Aorta (tissue), 5 donors: ENCODE measurements at regions not wholly inside any gene's neighbourhood (a gene's known extent, or its start where the extent isn't known, plus 50 kb on each side); places are given as distances from the start of the nearest gene placed in this dataset.

ENCODE experiments used
- ATAC-seq: fragments of 200-7000 bp; cut with Tn5 transposase; one replicate; pipeline ENCODE4 v1.9.1; 2022; ENCODE audit warnings: moderate library complexity; ENCODE audit not compliant: low FRiP score
- DNase-seq, 2 donors: peaks; one replicate each; pipeline ENCODE4 v3.0.0-alpha.2; 2020
- H3K27ac ChIP-seq, 2 donors: one replicate each; pipeline ENCODE4 v1.5.1; 2013; ENCODE audit warnings: low read length in 2 of 2, mild to moderate bottlenecking in 2 of 2, moderate library complexity in 2 of 2, control low read depth in 1 of 2, inconsistent platforms in 1 of 2, low read depth in 1 of 2
- H3K27me3 ChIP-seq, 2 donors: one replicate each; pipeline ENCODE4 v1.6.1; 2013; ENCODE audit warnings: control low read depth in 1 of 2, low read length in 1 of 2, mild to moderate bottlenecking in 1 of 2, moderate library complexity in 1 of 2; ENCODE audit not compliant: insufficient read depth in 2 of 2, control insufficient read depth in 1 of 2
- H3K36me3 ChIP-seq, 2 donors: one replicate each; pipeline ENCODE4 v1.6.1; 2013; ENCODE audit warnings: control low read depth in 1 of 2, low read length in 1 of 2, mild to moderate bottlenecking in 1 of 2; ENCODE audit not compliant: insufficient read depth in 2 of 2, control insufficient read depth in 1 of 2
- H3K4me1 ChIP-seq, 2 donors: one replicate each; pipeline ENCODE4 v1.6.1; 2013; ENCODE audit warnings: low read length in 2 of 2, control low read depth in 1 of 2, mild to moderate bottlenecking in 1 of 2, moderate library complexity in 1 of 2; ENCODE audit not compliant: insufficient read depth in 2 of 2, control insufficient read depth in 1 of 2
- H3K4me3 ChIP-seq, 2 donors: one replicate each; pipeline ENCODE4 v1.5.1; 2013; ENCODE audit warnings: low read length in 2 of 2, control low read depth in 1 of 2, mild to moderate bottlenecking in 1 of 2
- H3K9me3 ChIP-seq: one replicate; pipeline ENCODE4 v1.6.1; 2013; ENCODE audit warnings: mild to moderate bottlenecking, low read length; ENCODE audit not compliant: control insufficient read depth
- WGBS, 2 donors: extraction: QIAGEN DNeasy Blood & Tissue Kit; methylation state at CpG; one replicate each; pipeline ENCODE4 v1.1.7; 2013; 5-methylcytosine and 5-hydroxymethylcytosine counted together
- intact Hi-C, 2 donors: fragments of 100-400 bp; cut with DNase I; formaldehyde crosslinking; loops; one replicate each; pipeline versions ENCODE4 v1.14.2 to v1.15.0; 2022
- donor health status: healthy with polysubstance abuse.
- donor health status: Bipolar disorder and iron deficiency.
- donor health status: DM: no; HTN: no; CAD: no.
- donor health status: DM: no; HTN: no; CAD: no.
- donor health status: DM: yes; HTN: yes; CAD: no.

DNA sequence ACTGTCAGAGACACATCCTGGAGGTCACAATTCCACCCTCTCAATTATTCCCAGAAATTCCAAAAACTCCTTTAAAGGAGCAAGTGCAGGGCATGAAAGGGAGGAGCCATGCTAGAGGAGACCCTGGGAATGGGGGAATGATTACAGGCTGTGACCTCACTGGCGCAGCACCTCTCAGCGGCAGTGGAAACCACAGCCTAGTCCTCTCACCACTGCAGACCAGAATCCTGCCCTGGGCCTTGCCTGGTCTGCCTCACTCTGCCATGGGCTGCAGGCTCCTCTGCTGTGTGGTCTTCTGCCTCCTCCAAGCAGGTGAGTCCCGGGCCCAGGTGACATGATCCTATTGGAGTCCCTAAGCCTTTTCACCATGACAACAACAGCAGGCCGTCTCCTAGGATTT lies 50.5 kb upstream of the PRSS58 start:
- peak; percentile 44 for ATAC-seq
- Histone ChIP-seq H3K36me3 (no peaks in the 10 kb centered on the region), H3K4me1 (no peaks in the 10 kb centered on the region), H3K9me3 (no peaks in the 10 kb centered on the region), H3K27me3 (no peaks in the 10 kb centered on the region), H3K4me3 (no peak overlapping the region), H3K27ac (no peak overlapping the region)
- WGBS, 2 donors: 76 to 94% methylated on average over 4 of the region's 4 CpGs
- DNase-seq: no peak
- intact Hi-C loops: loop anchor here in 1 of 2 donors (1.0 kb wide), 1 partner anchor 36 kb away; no protein-coding TSS in a partner anchor
